ENCODE measurements at regions not wholly inside any gene's neighbourhood (a gene's known extent, or its start where the extent isn't known, plus 50 kb on each side); places are given as distances from the start of the nearest gene placed in this dataset.

DNA sequence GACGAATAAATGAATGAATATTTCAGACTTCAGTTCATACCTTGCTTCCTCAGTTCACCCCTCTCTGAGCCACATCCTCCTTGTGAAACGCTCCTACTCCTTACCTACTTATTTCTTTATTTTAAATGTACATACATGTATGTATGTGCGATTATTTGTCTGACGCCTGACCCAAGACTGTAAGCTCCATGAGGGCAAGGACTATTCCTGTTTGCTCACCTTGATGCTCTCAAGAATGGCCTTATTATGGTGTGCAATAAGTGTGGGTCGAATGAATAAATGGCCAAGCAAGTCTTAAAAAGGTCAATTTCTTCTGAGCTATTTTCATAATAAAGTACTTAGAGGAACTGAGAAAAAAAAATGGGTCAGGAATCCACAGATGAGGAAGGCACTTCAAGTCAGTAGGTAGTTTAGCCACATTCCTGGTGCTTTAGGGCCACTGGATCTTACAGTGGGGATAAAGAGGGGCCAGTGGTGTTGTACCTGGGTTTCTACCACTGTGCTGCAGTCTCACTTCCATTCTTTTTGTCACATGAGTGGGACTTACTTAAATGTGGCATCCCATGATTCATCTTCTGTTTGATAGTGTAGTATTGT, 74.7 kb downstream of the SDC1 start:
- no peak for DNase-seq

DNA sequence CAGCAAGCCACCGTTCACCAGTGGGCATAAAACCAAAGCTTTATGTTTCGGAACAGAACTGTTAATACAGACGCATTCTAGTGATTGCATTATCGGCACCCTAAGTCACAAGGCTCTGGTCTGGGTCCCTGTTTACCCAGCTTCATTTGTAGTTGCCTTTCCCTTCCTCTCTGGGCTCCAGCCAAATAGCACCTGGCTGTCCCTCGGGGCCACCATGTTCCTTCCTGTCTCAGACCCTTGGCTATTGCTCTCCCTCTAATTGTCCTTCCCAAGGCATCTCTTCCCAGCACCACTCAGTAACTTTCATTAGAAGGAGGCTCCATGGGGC, 75.3 kb downstream of the SDC1 start:
- DNase-seq = no peak

DNA sequence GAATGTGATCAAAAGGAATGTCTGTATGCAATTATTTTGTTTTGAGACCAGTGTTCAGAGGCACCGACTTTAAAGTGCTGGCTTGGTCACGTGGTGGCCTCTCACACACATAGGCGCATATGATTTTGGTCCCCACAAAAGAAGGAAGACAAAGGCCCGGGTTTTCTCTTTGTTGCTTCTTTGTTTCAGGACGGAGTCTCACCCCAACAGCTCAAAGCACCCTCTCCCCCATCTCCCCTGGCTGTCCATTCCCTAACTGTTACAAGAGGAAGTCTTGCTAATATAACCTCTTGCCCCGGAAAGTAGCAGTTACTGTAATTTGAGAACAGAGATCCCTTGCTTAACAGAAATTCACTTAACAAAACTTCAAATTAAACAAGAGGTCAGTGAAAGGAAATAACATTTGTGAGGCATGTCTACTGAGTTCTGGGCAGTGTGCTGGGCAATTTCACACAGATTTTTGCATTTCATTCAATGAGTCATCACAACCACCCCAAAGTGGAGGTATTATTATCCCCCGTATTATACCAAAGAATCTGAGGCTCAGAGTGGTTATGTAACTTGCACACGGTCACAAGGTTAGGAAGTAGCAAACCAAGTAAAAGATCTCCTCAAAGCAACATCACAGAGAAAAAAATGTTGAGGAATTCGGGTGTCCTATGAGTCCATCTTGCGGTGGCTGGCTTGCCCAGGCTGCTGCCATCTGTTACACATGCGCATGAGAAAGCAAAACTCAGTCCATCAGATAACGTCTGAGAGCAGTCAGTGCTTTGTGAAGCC, 75.8 kb downstream of the SDC1 start:
- DNase-seq = no peak

DNA sequence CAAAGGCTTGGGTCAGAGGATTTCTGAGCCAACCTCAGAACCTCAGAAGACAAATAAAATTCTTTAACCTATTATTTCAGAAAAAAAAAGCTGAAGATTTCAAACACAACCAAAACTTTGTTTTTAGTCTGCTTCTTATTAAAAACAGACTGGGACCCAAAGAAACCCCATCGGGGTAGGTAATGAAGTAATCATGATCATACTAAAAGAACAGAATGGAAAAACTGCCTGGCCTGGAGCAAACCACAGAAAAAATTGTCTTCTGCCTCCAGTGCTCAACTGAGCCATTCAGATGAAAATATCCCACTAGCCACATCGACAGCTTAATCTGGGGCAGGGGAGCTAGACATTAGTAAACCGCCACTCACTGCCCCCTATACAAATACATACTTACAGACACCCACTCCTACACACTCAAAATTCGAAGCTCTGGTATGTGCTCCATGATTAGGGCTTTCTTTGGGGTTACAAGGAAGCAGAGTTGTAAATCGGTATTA, 76.5 kb downstream of the SDC1 start:
- DNase-seq = no peak

DNA sequence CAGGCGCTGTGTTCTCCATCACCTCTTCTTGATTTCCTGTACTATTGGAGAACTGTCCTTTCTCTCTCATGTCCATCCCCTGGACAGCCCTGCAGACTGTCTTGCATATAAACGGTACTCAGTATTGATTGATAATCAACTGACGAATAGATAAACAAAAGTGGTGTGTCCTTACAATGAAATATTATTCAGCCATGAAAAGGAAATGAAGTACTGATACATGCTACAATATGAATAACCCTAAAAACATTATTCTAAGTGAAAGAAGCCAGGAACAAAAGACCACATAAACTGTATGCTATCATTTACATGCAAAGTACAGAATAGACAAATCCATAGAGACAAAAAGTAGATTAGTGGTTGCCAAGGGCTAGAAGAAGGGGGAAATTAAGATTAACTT, 77.6 kb downstream of the SDC1 start:
- no peak for DNase-seq

DNA sequence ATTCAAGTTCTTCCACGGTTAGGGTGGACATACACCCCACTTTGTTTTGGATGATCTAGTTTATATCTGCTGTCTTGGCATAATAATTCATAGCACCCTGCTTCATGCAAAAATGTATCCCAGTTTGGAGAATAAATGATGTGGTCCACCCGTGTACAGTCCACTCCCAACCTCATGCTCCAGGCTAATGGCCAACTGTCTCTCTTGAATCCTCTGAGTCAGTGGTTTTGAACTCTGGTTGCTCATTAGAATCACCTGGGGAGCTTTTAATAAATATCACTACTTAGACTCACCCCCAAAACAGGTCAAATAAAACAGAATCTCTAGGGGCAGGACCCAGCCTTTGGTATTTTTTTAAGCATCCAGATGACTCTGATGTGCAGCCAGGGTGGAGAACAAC, 78.5 kb downstream of the SDC1 start:
- DNase-seq = no peak

DNA sequence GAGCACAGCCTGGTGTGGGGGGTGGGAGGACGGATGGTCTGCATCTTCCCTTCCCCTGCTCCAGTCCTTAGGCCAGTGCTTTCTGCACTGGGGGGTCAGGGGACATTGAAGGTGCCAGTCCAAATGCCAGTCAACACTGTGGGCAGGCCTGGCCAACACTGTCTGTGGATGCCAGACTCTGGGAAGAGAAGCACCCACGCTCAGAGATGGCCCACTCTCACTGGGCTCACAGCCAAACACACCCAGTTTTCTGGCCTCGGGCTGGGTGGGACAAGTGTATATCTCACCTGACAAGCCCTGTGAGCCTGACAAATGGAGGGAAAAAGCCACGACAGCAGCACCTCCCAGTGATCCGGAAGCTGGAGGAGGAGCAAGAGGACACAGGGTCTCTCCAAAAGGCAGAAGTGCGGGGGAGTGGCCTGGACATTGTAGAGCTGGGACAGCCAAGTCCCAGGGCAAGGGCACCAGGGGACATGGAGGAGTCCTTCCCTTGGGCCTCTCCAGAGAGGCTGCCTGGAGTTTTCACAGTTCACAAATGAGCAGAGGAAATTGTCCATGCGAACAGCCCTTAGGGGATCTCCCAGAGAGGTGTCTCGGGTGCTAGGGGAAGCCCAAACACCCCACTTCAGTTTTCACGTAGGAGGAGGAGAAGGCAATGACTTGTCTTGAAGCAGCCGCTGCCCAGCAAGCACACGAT, 79.3 kb downstream of the SDC1 start:
- DNase-seq = no peak

DNA sequence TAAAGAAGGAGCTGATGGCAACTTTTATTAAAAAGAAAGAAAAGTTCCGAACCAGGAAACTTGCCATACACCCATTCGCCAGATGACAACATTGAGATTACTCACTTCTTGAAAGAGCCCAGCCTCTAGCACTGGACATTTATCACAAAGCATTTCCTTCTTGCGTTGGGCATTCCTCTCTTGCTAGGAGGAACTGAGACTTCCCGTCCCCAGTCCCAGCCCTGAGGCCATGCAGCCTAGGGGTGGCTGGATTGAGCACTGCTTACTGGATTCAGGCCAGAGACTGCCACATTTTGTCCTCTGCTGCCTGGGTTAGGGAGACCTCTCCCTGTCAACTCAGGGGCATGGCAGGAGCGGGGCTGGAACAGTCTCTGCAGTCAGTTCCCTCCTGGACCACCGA, 80.1 kb downstream of the SDC1 start:
- DNase-seq = no peak

DNA sequence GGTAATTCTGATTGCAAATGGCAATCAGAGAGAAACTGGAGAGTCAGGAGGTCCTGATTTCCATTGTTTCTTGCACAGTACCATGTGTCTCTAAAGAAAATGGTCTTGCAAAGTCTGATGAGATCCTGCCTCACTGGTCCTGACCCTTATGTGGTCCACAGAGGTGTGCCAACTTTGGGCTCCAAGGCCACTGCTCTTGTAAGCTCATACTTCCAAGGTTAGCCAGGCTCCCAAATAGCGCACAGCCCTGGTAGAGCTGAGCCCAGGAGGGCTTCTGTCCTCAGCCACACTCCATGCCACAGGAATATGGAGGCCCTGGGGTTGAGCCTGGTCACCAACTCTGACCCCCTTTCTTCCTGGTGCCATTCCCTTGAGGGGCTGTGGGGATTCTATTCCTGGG, 80.7 kb downstream of the SDC1 start:
- no peak for DNase-seq

DNA sequence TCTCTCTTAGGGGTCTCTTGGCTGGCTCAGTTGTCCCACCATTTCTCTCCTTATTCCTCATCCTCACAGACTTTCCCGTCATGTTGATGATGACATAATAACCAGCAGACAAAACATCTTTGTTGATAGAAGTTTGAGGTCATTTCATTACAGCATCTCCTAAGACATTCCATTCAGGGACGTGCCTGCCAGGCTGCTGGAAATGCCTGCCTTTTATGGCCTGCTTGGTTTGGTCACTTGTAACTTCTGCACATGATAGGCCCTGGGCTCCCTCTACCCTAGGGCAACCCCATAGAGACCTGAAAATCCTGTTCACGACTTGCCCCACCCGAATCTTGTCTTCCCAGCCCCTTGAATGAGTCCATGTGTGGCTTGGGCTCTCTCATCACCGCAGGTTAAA, 81.7 kb downstream of the SDC1 start:
- DNase-seq = no peak

DNA sequence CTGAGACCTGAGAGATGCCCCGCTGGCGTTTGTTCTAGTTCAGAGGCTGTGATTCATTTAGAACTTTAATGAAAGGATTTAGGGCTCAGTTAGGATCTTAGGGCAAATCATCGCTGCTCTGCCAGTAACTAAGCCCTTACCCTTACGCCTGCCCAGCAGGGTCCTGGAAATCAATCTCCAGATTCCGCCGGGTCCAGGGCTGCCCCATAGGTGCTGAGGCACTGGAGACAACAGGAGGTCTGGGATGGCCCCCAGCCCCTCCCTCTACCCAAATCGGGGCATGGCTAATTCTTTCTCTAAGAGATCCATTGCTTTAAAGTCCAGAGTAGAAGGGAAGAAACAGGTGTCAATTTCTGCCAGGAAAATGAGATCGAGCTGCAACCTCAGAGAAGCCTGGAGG, 83.1 kb downstream of the SDC1 start:
- DNase-seq = no peak

DNA sequence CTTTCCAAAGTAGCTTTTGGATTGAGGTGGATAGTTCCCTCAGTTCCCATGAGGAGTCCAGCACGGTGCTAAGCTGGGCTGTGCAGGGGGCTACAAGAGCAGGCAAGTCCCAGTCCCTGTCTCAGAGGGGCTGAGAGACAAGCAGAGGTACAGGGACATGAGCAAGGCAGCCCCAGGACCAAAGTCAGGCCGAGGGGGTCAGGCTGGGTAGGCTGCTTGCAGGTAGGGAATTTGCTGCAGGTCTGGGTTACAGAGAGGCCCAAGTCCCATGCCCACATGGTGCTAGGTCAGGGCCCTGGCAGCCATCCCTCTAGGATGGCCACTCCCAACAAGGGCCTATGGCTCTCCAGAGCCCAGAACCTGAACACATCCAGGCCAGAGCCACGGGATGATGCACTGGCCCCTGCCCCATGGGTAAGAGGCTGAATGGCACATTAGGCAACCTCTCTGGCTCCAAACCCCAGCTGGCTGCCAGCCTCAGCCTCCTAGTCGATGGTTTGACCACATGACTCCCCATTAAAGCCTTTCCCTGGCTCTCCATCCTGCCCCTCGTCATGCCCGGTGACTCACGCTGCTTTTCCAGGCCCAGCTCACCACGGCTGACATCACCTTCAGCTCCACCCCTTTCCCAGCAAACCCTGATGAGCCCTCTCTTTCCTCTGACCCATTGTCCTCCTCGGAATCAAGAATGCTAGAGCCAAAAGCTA, 83.7 kb downstream of the SDC1 start:
- no peak for DNase-seq

DNA sequence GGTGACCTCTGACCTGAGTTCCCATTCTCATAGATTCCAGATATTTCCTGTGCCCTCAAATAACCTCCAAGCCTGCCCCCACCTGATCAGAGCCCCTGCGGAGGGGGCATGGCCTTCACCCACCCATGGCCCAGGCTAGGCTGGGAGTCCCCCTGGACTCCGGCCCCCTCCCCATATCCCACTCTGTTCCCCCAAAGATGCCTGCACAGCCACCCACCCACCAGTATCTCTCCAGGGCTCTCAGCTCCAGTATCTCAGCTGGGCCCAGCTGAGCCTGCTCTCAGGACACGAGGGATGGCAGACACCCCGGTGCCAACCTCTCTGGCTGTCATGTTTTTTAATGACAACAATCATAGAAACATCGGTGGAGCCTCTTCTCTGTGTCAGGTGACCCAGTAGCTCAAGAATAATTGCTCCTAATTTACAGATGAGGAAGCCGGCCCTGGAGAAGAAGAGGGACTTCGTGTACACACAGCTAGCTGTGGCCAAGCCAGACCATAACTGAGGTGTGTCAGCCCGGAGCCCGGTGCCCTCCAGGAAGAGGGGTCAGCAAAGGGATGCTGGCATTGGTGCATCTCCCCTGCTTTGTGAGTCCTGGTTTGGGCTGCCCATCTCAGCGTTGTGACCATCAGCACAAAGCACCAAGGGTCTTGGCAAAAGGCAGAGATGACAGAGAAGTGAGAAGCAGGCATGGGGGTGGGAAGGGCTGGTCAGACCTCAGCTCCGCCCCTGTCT, 84.4 kb downstream of the SDC1 start:
- DNase-seq = no peak

DNA sequence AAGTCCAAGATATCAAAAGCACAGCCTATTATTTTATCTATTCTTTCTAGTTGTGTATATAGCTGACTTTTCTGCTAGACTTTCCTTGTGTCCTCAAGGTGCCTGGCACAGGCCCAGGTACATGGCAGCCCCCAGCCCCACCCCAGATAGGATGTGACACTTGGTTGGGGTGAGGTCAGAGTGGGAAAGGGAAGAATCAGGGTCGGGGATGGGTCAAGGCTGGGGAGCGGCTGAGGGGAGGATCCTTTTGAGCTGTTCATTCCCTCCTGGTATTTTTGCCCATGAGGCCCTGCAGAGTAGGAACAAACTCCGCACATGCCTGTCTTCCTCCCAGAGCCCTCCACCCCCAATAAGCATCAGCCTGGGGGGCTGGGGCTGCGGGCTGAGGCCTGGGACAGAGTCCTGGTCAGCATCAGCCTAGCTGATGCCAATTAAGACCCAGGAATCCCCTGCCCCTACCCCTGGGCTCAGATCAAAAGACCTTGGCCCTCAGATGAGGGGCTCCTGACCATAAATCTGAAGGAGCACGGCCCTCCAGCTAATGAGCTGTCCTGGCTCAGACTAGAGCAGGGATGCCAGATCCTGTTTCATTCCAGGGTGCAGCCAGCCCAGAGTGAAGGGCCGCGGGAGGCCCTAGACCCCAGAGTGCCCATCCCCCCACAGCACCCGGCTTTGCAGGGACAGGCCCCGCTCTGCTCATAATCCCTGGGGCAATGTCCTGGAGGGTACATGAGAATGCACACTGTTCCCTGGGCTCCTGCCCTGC, 85.3 kb downstream of the SDC1 start:
- DNase-seq = no peak

DNA sequence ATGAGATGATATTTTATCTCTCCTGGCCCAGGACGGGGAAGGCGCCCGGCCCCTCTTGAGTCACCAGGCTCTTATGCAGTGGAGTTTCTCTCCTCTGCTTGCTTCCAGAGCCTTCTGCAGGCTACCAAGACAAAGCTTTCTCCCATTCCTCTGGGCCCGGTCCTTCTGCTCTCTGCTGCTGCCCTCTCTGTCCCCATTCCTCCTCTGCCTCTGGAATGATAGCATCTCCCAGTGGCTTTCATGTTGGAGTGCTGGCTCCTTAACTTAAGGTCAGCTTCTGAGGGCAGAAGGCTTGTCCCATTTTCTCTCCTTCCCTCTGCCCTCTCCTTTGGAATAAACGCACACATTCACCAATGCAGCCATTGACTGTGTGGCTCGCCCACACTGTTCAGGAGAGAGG, 86.2 kb downstream of the SDC1 start:
- no peak for DNase-seq

DNA sequence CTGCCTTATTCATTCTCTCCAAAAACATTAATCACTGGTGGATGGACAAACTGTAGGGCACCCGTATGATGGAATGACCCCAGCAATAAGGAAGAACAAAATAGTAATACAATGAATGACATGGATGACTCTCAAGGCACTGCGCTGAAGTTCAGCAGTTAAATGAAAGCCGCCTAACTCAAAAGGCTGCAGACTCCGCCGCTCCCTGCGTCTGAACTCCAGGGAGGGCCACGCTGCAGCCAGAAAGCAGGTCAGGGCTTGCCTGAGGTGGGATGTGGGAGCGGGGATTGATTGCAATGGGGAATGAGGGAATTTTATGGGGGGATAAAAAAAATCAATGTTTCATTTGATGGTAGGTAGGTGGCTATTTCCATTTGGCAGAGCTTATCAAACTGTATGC, 86.5 kb upstream of the LAPTM4A start:
- no peak for DNase-seq

DNA sequence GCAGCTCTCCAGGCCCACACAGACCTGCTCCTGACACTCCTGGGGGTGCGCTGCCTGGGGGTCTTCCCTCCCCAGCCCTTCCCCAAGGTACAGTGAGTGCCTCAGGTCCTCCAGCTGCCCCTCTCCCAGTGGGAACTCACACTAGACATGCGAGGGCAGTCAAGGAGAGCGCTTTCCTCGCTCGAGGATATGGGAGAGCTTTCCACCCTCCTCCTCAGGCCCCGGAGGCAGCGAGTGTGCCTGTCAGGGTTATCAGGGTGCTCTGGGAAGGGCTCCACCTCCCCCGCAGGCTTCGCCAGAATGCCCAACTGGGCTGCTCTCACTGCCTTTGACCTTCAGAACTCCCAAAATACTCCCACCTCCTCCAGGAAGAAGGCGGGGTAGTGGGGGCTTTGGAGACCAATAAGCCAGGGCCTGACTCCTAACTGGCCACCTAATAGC, 85.7 kb upstream of the LAPTM4A start:
- no peak for DNase-seq

DNA sequence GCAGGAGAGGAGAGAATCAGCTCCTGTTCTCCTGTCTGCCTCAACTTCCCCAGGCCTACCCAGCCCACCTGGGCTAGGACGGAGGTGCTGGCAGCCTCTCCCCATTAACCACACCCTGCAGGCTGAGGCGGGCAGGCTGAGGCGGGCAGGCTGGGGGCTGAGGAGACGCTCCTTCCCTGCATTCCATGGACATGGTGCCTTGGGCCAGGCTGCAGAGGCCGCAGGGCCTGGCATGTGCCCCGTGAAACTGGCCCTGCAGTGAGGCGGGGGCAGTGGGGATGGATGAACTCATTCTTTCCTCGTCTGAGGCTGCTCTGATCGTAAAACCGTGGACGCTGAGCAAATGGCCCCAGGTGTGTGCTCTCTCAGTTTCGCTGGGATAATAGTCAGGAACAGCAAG, 84.7 kb upstream of the LAPTM4A start:
- no peak for DNase-seq

DNA sequence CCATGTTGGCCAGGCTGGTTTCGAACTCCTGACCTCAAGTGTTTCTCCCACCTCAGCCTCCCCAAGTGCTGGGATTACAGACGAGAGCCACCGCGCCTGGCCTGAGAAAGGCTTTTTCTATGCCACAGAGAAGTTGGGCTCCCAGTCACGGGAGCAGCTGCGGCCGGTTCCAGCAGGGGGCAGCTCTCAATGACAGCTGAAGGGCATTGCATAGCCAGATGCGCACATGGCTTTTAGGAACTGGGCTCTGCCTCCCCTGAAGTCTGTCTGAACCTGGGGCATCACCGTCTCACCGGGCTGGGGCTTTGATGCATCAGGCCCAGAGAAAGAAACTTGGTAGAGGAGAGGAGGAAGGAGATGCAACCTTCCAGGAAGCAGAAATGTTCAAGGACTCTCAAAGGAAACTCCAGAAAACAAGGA, 84.2 kb upstream of the LAPTM4A start:
- no peak for DNase-seq

DNA sequence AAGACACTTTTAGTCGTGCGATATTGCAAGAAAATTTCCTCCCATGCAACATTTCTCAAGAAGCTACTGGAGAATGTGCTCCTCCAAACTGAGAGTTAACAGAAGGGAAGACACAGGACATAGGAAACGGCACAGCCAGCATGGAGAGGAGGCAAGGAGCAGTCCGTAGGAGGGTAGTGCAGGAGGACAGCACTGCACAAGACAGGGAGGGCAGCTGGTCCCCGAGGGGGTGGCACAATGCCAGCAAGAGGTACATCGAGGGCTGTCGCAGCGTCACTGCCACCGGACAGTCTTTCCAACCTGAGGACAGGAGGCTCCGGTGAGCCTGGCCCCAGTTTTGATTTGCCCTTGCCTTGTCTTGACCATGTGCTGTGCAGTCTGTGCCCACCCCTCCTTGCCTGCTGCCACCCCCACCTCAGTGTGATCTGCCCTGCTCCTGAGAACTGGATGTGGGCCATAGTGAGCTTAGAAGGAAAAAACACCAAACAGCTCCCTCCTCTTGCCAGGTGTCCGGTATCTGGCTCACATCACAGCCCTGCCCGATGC, 81.6 kb upstream of the LAPTM4A start:
- DNase-seq = no peak

DNA sequence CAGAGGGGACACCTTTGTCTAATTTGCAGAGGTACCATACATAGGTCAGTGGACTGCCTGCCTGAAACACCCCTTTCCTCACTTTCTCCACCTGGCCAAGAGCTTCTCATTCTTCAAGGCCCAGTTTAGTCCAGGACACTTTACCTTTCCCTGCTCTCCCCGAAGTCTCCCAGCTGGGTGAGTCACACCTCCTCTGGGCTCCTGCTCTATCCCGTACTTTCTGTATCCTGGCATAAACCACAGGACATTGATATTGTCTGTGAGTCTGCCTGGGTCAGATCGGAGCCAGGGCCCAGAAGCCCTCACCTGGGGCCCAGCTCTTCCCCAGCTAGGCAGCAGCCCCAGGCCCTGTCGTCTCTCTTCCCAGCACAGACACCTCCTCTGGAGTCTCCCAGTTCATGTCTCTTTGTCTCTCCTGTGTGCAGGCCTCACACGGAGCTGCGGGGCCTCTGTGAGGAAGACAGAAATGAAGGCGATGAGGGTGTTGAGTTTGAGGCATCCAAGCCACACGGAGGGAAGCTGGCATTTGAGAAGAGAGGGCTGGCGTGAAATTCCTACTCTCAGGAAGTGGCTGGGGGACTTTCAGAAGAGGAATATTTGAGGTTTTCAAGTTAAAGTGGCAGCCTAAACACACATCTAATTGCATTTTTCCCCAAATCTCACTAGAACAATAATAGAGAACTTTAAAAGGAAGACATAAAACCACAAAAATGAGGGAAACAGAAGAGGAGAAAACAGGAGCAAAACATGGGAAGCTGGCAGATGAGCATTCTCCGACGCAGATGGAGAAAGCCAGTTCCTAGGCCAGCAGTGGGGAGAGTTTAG, 79.6 kb upstream of the LAPTM4A start:
- DNase-seq = no peak
